AG09309 (cell line): ENCODE measurements at regions not wholly inside any gene's neighbourhood (a gene's known extent, or its start where the extent isn't known, plus 50 kb on each side); places are given as distances from the start of the nearest gene placed in this dataset.
"Not testable (repeated sequence)": the region's sequence is repeated elsewhere in the genome, so short reads cannot be mapped to it uniquely, and the experiment has no call there.

Source experiments
- DNase-seq: peaks from one replicate; pipeline ENCODE4 v3.0.0-alpha.2; 2010; ENCODE audit warnings: low read depth
- H3K4me3 ChIP-seq: 2 replicates; pipeline ENCODE4 v1.5.1; 2011; ENCODE audit warnings: mild to moderate bottlenecking, low read depth, low read length, moderate library complexity; ENCODE audit not compliant: control insufficient read depth
- CTCF ChIP-seq: IDR thresholded peaks from 2 replicates; pipeline ENCODE4 v1.5.1; 2011; ENCODE audit warnings: mild to moderate bottlenecking, low read depth, low read length, inconsistent platforms; ENCODE audit not compliant: insufficient read depth, control insufficient read depth; ENCODE audit errors: missing control alignments

GRCh38 chr2:106294182-106294581, 100.1 kb upstream of the UXS1 start:
- H3K4me3 ChIP-seq = no peak overlapping the region
- DNase-seq = no peak
- no peak for TF ChIP-seq CTCF

GRCh38 chr2:106293271-106293783, 99.2 kb upstream of the UXS1 start:
- TF ChIP-seq CTCF = no peak
- no peak for DNase-seq
- no peak overlapping the region for H3K4me3 ChIP-seq

- H3K4me3 ChIP-seq = no peak overlapping the region
- DNase-seq = no peak
- TF ChIP-seq CTCF = no peak
Observed at GRCh38 chr2:106292627-106293026, 98.5 kb upstream of the UXS1 start.

GRCh38 chr2:106288873-106289272, 94.8 kb upstream of the UXS1 start:
- H3K4me3 ChIP-seq = no peak overlapping the region
- TF ChIP-seq CTCF = no peak
- DNase-seq = no peak

GRCh38 chr2:106285237-106285829, 91.2 kb upstream of the UXS1 start:
- no peak for DNase-seq
- no peak for TF ChIP-seq CTCF
- no peak overlapping the region for H3K4me3 ChIP-seq

- TF ChIP-seq CTCF = no peak
- H3K4me3 ChIP-seq = no peak overlapping the region
- DNase-seq = no peak
Observed at GRCh38 chr2:106284691-106285202, 90.6 kb upstream of the UXS1 start.

- no peak overlapping the region for H3K4me3 ChIP-seq
- DNase-seq = no peak
- TF ChIP-seq CTCF = no peak
Observed at GRCh38 chr2:106284255-106284654, 90.2 kb upstream of the UXS1 start.

GRCh38 chr2:106283228-106284152, 89.4 kb upstream of the UXS1 start:
- not testable (repeated sequence) for DNase-seq, H3K4me3 ChIP-seq
